Upper lobe of left lung (tissue), 4 donors: ENCODE measurements at regions not wholly inside any gene's neighbourhood (a gene's known extent, or its start where the extent isn't known, plus 50 kb on each side); places are given as distances from the start of the nearest gene placed in this dataset.

Experiments
- POLR2AphosphoS5 ChIP-seq, 2 donors: sonication (generic); formaldehyde crosslinking; IDR thresholded peaks; one replicate each; pipeline ENCODE4 v1.5.1; 2017; ENCODE audit warnings: antibody characterized with exemption in 2 of 2
- TF ChIP-seq, protein P1 (sequence below), 6 experiments: fragments of 450-650 bp in 4 of 6; fragments of 200-600 bp in 2 of 6; sonication (generic) in 2 of 6; IDR thresholded peaks; one replicate each; pipeline ENCODE4 v1.5.1; 2016 to 2019; ENCODE audit warnings: antibody characterized with exemption in 6 of 6

DNA sequence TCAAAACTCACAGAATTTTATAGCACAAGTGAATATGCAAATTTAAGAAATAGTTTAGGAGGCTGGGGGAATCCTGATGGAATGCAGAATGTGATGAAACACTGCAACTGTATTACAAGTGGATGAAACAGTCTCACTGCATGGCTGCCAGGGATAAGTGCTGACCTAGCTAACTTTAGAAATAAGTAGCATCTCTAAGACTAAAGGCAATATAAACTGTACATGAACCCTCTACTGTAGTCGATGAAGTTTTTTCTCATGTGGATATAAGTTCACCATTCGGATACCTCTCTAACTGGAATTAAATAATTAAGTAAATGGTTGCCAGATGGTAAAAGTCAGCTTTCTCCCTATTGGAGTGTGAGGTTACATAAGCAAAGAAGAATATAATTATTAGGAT, 777.8 kb upstream of the RAB6C start:
- TF ChIP-seq, protein P1, sequence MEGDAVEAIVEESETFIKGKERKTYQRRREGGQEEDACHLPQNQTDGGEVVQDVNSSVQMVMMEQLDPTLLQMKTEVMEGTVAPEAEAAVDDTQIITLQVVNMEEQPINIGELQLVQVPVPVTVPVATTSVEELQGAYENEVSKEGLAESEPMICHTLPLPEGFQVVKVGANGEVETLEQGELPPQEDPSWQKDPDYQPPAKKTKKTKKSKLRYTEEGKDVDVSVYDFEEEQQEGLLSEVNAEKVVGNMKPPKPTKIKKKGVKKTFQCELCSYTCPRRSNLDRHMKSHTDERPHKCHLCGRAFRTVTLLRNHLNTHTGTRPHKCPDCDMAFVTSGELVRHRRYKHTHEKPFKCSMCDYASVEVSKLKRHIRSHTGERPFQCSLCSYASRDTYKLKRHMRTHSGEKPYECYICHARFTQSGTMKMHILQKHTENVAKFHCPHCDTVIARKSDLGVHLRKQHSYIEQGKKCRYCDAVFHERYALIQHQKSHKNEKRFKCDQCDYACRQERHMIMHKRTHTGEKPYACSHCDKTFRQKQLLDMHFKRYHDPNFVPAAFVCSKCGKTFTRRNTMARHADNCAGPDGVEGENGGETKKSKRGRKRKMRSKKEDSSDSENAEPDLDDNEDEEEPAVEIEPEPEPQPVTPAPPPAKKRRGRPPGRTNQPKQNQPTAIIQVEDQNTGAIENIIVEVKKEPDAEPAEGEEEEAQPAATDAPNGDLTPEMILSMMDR (IDR thresholded peaks at IDR 0.05): no peak
- no peak for TF ChIP-seq POLR2AphosphoS5 (IDR thresholded peaks at IDR 0.05)
